NB4 (cell line): ENCODE measurements at regions not wholly inside any gene's neighbourhood (a gene's known extent, or its start where the extent isn't known, plus 50 kb on each side); places are given as distances from the start of the nearest gene placed in this dataset.

ENCODE experiments used
- MAX ChIP-seq: IDR thresholded peaks from 2 replicates; pipeline ENCODE4 v1.6.1; 2011; ENCODE audit warnings: low read depth, low read length
- POLR2A ChIP-seq: IDR thresholded peaks from 2 replicates; pipeline ENCODE4 v1.6.1; 2011; ENCODE audit warnings: mild to moderate bottlenecking; ENCODE audit not compliant: insufficient read length; ENCODE audit errors: extremely low read depth
- TF ChIP-seq, protein P1 (sequence below): IDR thresholded peaks from one replicate; pipeline ENCODE4 v1.5.1; 2012; ENCODE audit warnings: low read depth, low read length

GRCh38 chr4:178066338-178066941, 624.2 kb upstream of the AGA start:
- TF ChIP-seq POLR2A (no peak), MAX (no peak)
- TF ChIP-seq, protein P1, sequence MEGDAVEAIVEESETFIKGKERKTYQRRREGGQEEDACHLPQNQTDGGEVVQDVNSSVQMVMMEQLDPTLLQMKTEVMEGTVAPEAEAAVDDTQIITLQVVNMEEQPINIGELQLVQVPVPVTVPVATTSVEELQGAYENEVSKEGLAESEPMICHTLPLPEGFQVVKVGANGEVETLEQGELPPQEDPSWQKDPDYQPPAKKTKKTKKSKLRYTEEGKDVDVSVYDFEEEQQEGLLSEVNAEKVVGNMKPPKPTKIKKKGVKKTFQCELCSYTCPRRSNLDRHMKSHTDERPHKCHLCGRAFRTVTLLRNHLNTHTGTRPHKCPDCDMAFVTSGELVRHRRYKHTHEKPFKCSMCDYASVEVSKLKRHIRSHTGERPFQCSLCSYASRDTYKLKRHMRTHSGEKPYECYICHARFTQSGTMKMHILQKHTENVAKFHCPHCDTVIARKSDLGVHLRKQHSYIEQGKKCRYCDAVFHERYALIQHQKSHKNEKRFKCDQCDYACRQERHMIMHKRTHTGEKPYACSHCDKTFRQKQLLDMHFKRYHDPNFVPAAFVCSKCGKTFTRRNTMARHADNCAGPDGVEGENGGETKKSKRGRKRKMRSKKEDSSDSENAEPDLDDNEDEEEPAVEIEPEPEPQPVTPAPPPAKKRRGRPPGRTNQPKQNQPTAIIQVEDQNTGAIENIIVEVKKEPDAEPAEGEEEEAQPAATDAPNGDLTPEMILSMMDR: no peak
